GM12878 (cell line): ENCODE measurements at regions not wholly inside any gene's neighbourhood (a gene's known extent, or its start where the extent isn't known, plus 50 kb on each side); places are given as distances from the start of the nearest gene placed in this dataset.
"Not testable (repeated sequence)": the region's sequence is repeated elsewhere in the genome, so short reads cannot be mapped to it uniquely, and the experiment has no call there.

Experiments used
- ATAC-seq: fragments of 200-7000 bp; cut with Tn5 transposase; 3 replicates; pipeline ENCODE4 v1.9.1; 2020; ENCODE audit warnings: mild to moderate bottlenecking, moderate library complexity
- BruUV-seq: library from RNA; stranded (reverse); fragments of 400-500 nt; replicated peaks from 2 replicates; lab custom pipeline; 2021; lab: Mats Ljungman, UMichigan
- CTCF ChIA-PET: fragments of 300-600 bp; sonication (Branson Sonifier 250); formaldehyde crosslinking; extraction: SDS; loops from one replicate; lab custom pipeline; 2021; ENCODE audit warnings: inconsistent platforms; lab: Yijun Ruan, JAX
- POLR2A ChIA-PET: fragments of 350-600 bp; formaldehyde crosslinking; extraction: SDS; loops from one replicate; lab custom pipeline; 2021; ENCODE audit warnings: inconsistent platforms; lab: Charles Lee
- RAD21 ChIA-PET: fragments of 300-600 bp; sonication (Branson Sonifier 250); formaldehyde crosslinking; loops from one replicate; lab custom pipeline; 2023; ENCODE audit warnings: antibody characterized with exemption; ENCODE audit not compliant: unreplicated experiment; lab: Charles Lee
- SMC1A ChIA-PET: fragments of 300-600 bp; sonication (Branson Sonifier 250); formaldehyde crosslinking; loops from one replicate; lab custom pipeline; 2023; ENCODE audit not compliant: unreplicated experiment, uncharacterized antibody; lab: Charles Lee
- DNase-seq: peaks from one replicate; pipeline ENCODE4 v3.0.0-alpha.2; 2011; ENCODE audit warnings: low read depth, low spot score
- FAIRE-seq: peaks from 3 replicates; lab custom pipeline; 2011; peaks lifted over from hg19 to GRCh38; lab: Jason Lieb, UNC
- H2AFZ ChIP-seq: 2 replicates; pipeline ENCODE4 v1.6.0; 2011; ENCODE audit warnings: low read depth, low read length, control low read depth; ENCODE audit not compliant: control insufficient read depth
- H3K27ac ChIP-seq: 2 replicates; pipeline ENCODE4 v1.5.1; 2011; ENCODE audit warnings: control low read depth; ENCODE audit not compliant: control insufficient read depth, insufficient read depth
- H3K27me3 ChIP-seq, 2 experiments: replicated peaks in 1 of 2; 2 replicates each; pipeline versions ENCODE4 v1.6.0 to v1.6.1; 2011; ENCODE audit warnings: low read length in 1 of 2; ENCODE audit not compliant: control insufficient read depth in 2 of 2, insufficient read depth in 2 of 2
- H3K36me3 ChIP-seq, 2 experiments: 2 replicates each; pipeline ENCODE4 v1.5.1; 2011; ENCODE audit warnings: low read length in 1 of 2; ENCODE audit not compliant: control insufficient read depth in 2 of 2, insufficient read depth in 2 of 2
- H3K4me1 ChIP-seq: 2 replicates; pipeline ENCODE4 v1.6.1; 2011; ENCODE audit warnings: mild to moderate bottlenecking, low read length, moderate library complexity, mixed read lengths; ENCODE audit not compliant: control insufficient read depth, insufficient read depth
- H3K4me2 ChIP-seq: 2 replicates; pipeline ENCODE4 v1.6.0; 2011; ENCODE audit warnings: control low read depth; ENCODE audit not compliant: control insufficient read depth, insufficient read depth
- H3K4me3 ChIP-seq: fragments of 200-600 bp; sonication (generic); 2 replicates; pipeline ENCODE4 v1.5.1; 2016
- H3K79me2 ChIP-seq: 2 replicates; pipeline ENCODE4 v1.6.0; 2011; ENCODE audit warnings: low read length; ENCODE audit not compliant: control insufficient read depth, insufficient read depth
- H3K9ac ChIP-seq: 2 replicates; pipeline ENCODE4 v1.8.0; 2011; ENCODE audit warnings: low read length, control low read depth, mixed read lengths; ENCODE audit not compliant: control insufficient read depth, insufficient read depth
- H3K9me3 ChIP-seq: replicated peaks from 3 replicates; pipeline ENCODE4 v1.5.1; 2011; ENCODE audit warnings: mild to moderate bottlenecking, low read length; ENCODE audit not compliant: control insufficient read depth, insufficient read depth
- H4K20me1 ChIP-seq: 2 replicates; pipeline ENCODE4 v1.6.0; 2011; ENCODE audit not compliant: control insufficient read depth, insufficient read depth
- ATF7 ChIP-seq: fragments of 450-650 bp; IDR thresholded peaks from 2 replicates; pipeline ENCODE4 v1.6.1; 2016; ENCODE audit warnings: low read depth, mild to moderate bottlenecking
- WGBS: methylation state at CpG from one replicate; pipeline ENCODE4 v1.1.6; 2016; ENCODE audit warnings: low lambda C conversion rate; ENCODE audit not compliant: insufficient replicate concordance, insufficient coverage; ENCODE audit errors: missing lambda C conversion rate; 5-methylcytosine and 5-hydroxymethylcytosine counted together
- in situ Hi-C: fragments of 300-500 bp; cut with MboI; formaldehyde crosslinking; loops from 9 replicates; pipeline ENCODE4 v1.14.3; 2018; ENCODE audit warnings: mixed read lengths
- intact Hi-C: fragments of 100-400 bp; cut with micrococcal nuclease; formaldehyde crosslinking; loops from one replicate; pipeline ENCODE4 v1.14.2; 2022; ENCODE audit not compliant: unreplicated experiment

GRCh38 chr1:238380167-238380566 lies 489.4 kb upstream of the ZP4 start:
- POLR2A ChIA-PET, result no interaction called here
- Histone ChIP-seq H3K4me2 (no peak overlapping the region), H3K4me3 (no peak overlapping the region), H2AFZ (no peak overlapping the region), H3K9ac (no peak overlapping the region), H3K27ac (no peak overlapping the region), H3K4me1 (no peaks in the 10 kb centered on the region), H3K27me3 (no peaks in the 10 kb centered on the region), H3K36me3 (no peaks in the 10 kb centered on the region), H4K20me1 (no peaks in the 10 kb centered on the region), H3K79me2 (no peaks in the 10 kb centered on the region), H3K9me3 (no peaks in the 10 kb centered on the region; the same call in 2 of the 3 replicates)
- RAD21 ChIA-PET, result no interaction called here
- FAIRE-seq (no peak), DNase-seq (no peak), ATAC-seq (no peak)
- SMC1A ChIA-PET, result no interaction called here
- WGBS, result 38% methylated on average over 2 of the region's 2 CpGs
- no peak for TF ChIP-seq ATF7
- intact Hi-C loops, result no loop called here
- CTCF ChIA-PET, result no interaction called here
- in situ Hi-C loops, result no loop called here
- BruUV-seq, result no TSS peak

- FAIRE-seq, H3K4me3 ChIP-seq, ATAC-seq, H3K9ac ChIP-seq, DNase-seq, H3K79me2 ChIP-seq, H3K27me3 ChIP-seq, CTCF ChIA-PET, SMC1A ChIA-PET, intact Hi-C loops, BruUV-seq, in situ Hi-C loops, H3K27ac ChIP-seq, H3K4me2 ChIP-seq, POLR2A ChIA-PET, RAD21 ChIA-PET, H3K9me3 ChIP-seq, H4K20me1 ChIP-seq, H3K36me3 ChIP-seq, H3K4me1 ChIP-seq, H2AFZ ChIP-seq: not testable (repeated sequence)
- WGBS, result 66% methylated on average over 8 of the region's 9 CpGs
Observed at GRCh38 chr1:238379446-238379845, 488.7 kb upstream of the ZP4 start.
